K562 (cell line): ENCODE measurements at regions not wholly inside any gene's neighbourhood (a gene's known extent, or its start where the extent isn't known, plus 50 kb on each side); places are given as distances from the start of the nearest gene placed in this dataset.

Source experiments
- ATAC-seq: fragments of 200-7000 bp; cut with Tn5 transposase; 3 replicates; pipeline ENCODE4 v1.9.1; 2020; ENCODE audit warnings: moderate library complexity
- BruUV-seq: library from RNA; stranded (reverse); fragments of 400-500 nt; replicated peaks from 2 replicates; lab custom pipeline; 2021; lab: Mats Ljungman, UMichigan
- CTCF ChIA-PET: fragments of 300-600 bp; formaldehyde crosslinking; extraction: SDS; loops from one replicate; lab custom pipeline; 2021; ENCODE audit warnings: low intra/inter-chr PET ratio; lab: Yijun Ruan, JAX
- POLR2A ChIA-PET: fragments of 300-600, 350-650 bp; sonication (Branson Sonifier 250); formaldehyde crosslinking; extraction: SDS; loops from one replicate; lab custom pipeline; 2021; ENCODE audit warnings: antibody characterized with exemption, inconsistent platforms; lab: Yijun Ruan, JAX
- DNase-seq, 4 experiments: peaks; one replicate each; pipeline versions ENCODE4 v3.0.0 to v3.0.0-alpha.2; 2011 to 2018; ENCODE audit warnings: low spot score in 3 of 4, mixed read lengths in 3 of 4; ENCODE audit errors: extremely low read depth in 1 of 4
- FAIRE-seq: peaks from 2 replicates; lab custom pipeline; 2011; peaks lifted over from hg19 to GRCh38; lab: Jason Lieb, UNC
- H2AFZ ChIP-seq: 2 replicates; pipeline ENCODE4 v1.6.0; 2011; ENCODE audit warnings: low read depth, low read length, control low read depth, inconsistent platforms
- H3K27ac ChIP-seq: fragments of 200-600 bp; 3 replicates; pipeline ENCODE4 v1.8.0; 2011; ENCODE audit warnings: low read depth, mild to moderate bottlenecking, control low read depth, inconsistent platforms, low read length, moderate library complexity, mixed read lengths; ENCODE audit errors: extremely low read depth
- H3K27me3 ChIP-seq, 2 experiments: fragments of 300-600 bp in 1 of 2; 2 replicates in 1 of 2; 3 replicates in 1 of 2; pipeline versions ENCODE4 v1.6.0 to v1.8.0; 2011; ENCODE audit warnings: inconsistent platforms in 2 of 2, low read length in 2 of 2, mild to moderate bottlenecking in 1 of 2, mixed read lengths in 1 of 2, moderate library complexity in 1 of 2; ENCODE audit not compliant: control insufficient read depth in 2 of 2, insufficient read depth in 2 of 2
- H3K36me3 ChIP-seq: fragments of 300-600 bp; 3 replicates; pipeline ENCODE4 v1.8.0; 2011; ENCODE audit warnings: mild to moderate bottlenecking, low read length, inconsistent platforms; ENCODE audit not compliant: control insufficient read depth, insufficient read depth
- H3K4me1 ChIP-seq, 2 experiments: fragments of 200-600 bp in 1 of 2; replicated peaks in 1 of 2; 2 replicates in 1 of 2; 3 replicates in 1 of 2; pipeline versions ENCODE4 v1.5.1 to v1.8.0; 2011; ENCODE audit warnings: inconsistent platforms in 2 of 2, low read length in 2 of 2, mild to moderate bottlenecking in 1 of 2, mixed read lengths in 1 of 2, moderate library complexity in 1 of 2; ENCODE audit not compliant: control insufficient read depth in 2 of 2, insufficient read depth in 2 of 2
- H3K4me2 ChIP-seq: 2 replicates; pipeline ENCODE4 v1.6.1; 2011; ENCODE audit warnings: low read length, control low read depth, inconsistent platforms, mixed read lengths; ENCODE audit not compliant: insufficient read depth
- H3K4me3 ChIP-seq: fragments of 200-600 bp; sonication (generic), shearing (Covaris generic); 2 replicates; pipeline ENCODE4 v1.5.1; 2016; ENCODE audit warnings: control low read depth, inconsistent platforms
- H3K79me2 ChIP-seq: fragments of 200-600 bp; 3 replicates; pipeline ENCODE4 v1.8.0; 2011; ENCODE audit warnings: low read length, inconsistent platforms; ENCODE audit not compliant: control insufficient read depth, insufficient read depth
- H3K9ac ChIP-seq, 2 experiments: 2 replicates each; pipeline versions ENCODE4 v1.6.0 to v1.6.1; 2011; ENCODE audit warnings: low read depth in 2 of 2, low read length in 2 of 2, control low read depth in 1 of 2, inconsistent platforms in 1 of 2, mild to moderate bottlenecking in 1 of 2, mixed read lengths in 1 of 2; ENCODE audit not compliant: insufficient read depth in 1 of 2
- H3K9me1 ChIP-seq: one replicate; pipeline ENCODE4 v1.6.0; 2011; ENCODE audit warnings: inconsistent platforms, mild to moderate bottlenecking, low read length, moderate library complexity; ENCODE audit not compliant: control insufficient read depth, insufficient read depth
- H3K9me3 ChIP-seq: replicated peaks from 2 replicates; pipeline ENCODE4 v1.5.1; 2011; ENCODE audit warnings: low read depth, low read length, inconsistent platforms; ENCODE audit not compliant: control insufficient read depth, insufficient read depth
- H4K20me1 ChIP-seq: replicated peaks from 2 replicates; pipeline ENCODE4 v1.6.1; 2011; ENCODE audit warnings: low read length, inconsistent platforms, mixed read lengths; ENCODE audit not compliant: control insufficient read depth, insufficient read depth
- CBX8 ChIP-seq: fragments of 200-600 bp; sonication (generic); IDR thresholded peaks from 2 replicates; pipeline ENCODE4 v1.6.1; 2012; ENCODE audit warnings: borderline replicate concordance, mixed run types, low read depth, mild to moderate bottlenecking, moderate library complexity, mixed read lengths, low read length, control low read depth, inconsistent platforms; ENCODE audit not compliant: poor library complexity, severe bottlenecking; ENCODE audit errors: extremely low read depth
- EP300 ChIP-seq: IDR thresholded peaks from 2 replicates; pipeline ENCODE4 v1.6.1; 2012; ENCODE audit warnings: low read length, improper control_type of control experiment
- RAD21 ChIP-seq, 2 experiments: fragments of 250-450 bp in 1 of 2; fragments of 450-650 bp in 1 of 2; sonication (Bioruptor Pico) in 1 of 2; formaldehyde crosslinking in 1 of 2; IDR thresholded peaks in 1 of 2; conservative IDR thresholded peaks in 1 of 2; 2 replicates each; pipeline versions ENCODE4 v1.4.0 to v1.8.0; 2020 to 2022; ENCODE audit warnings: mild to moderate bottlenecking in 2 of 2, moderate library complexity in 1 of 2
- SMC3 ChIP-seq: conservative IDR thresholded peaks from 2 replicates; pipeline ENCODE4 v1.6.1; 2011; ENCODE audit warnings: low read depth, low read length, improper control_type of control experiment; ENCODE audit not compliant: insufficient read depth
- WGBS: fragments of 100-300 bp; shearing (Covaris generic); methylation state at CpG from one replicate; pipeline ENCODE4 v1.1.6; 2016; ENCODE audit warnings: low coverage, mixed read lengths; ENCODE audit not compliant: insufficient coverage; ENCODE audit errors: missing lambda C conversion rate; 5-methylcytosine and 5-hydroxymethylcytosine counted together
- in situ Hi-C: fragments of 300-500 bp; cut with MboI; formaldehyde crosslinking; loops from 4 replicates; pipeline ENCODE4 v1.15.0; 2018; ENCODE audit warnings: inconsistent platforms, mixed read lengths
- intact Hi-C: fragments of 100-400 bp; cut with micrococcal nuclease; formaldehyde crosslinking; loops from 2 replicates; pipeline ENCODE4 v1.14.2; 2022
- TF ChIP-seq, protein P1 (sequence below): fragments of 250-450 bp; sonication (Bioruptor Pico); IDR thresholded peaks from 2 replicates; pipeline ENCODE4 v1.4.0; 2020; ENCODE audit warnings: mild to moderate bottlenecking

- H3K27me3 ChIP-seq = peaks cover 0 to under 1% of the 10 kb centered on the region in 2 experiments; a peak in 2 of 5 replicates
- no peaks in the 10 kb centered on the region for H3K79me2 ChIP-seq
- no peaks in the 10 kb centered on the region for H3K36me3 ChIP-seq
- ATAC-seq = no peak
- no peak overlapping the region for H3K4me2 ChIP-seq
- no peak overlapping the region for H3K4me3 ChIP-seq
- ChIA-PET CTCF (no interaction called here), POLR2A (no interaction called here)
- no peak for TF ChIP-seq SMC3
- no peak for TF ChIP-seq CBX8
- no peaks in the 10 kb centered on the region for H3K9me3 ChIP-seq
- H3K27ac ChIP-seq = no peak overlapping the region
- H4K20me1 ChIP-seq = no peaks in the 10 kb centered on the region
- WGBS = 5% methylated on average over 1 of the region's 1 CpG
- in situ Hi-C loops = loop anchor here (10.0 kb wide), 1 partner anchor 152 kb away; no protein-coding TSS in a partner anchor
- no peaks in the 10 kb centered on the region for H3K9me1 ChIP-seq
- no peak overlapping the region for H3K9ac ChIP-seq
- BruUV-seq = no TSS peak
- no peaks in the 10 kb centered on the region for H3K4me1 ChIP-seq
- H2AFZ ChIP-seq = no peak overlapping the region
- DNase-seq = no peak
- FAIRE-seq = no peak
- intact Hi-C loops = loop anchor here (5.0 kb wide), 1 partner anchor 154 kb away; no protein-coding TSS in a partner anchor
Measured at GRCh38 chr11:95306801-95307200, 75.8 kb upstream of the SESN3 start.

- in situ Hi-C loops = loop anchor here (10.0 kb wide), 1 partner anchor 151 kb away; no protein-coding TSS in a partner anchor
- CTCF ChIA-PET = no interaction called here
- BruUV-seq = no TSS peak
Measured at GRCh38 chr11:95306123-95306522, 75.1 kb upstream of the SESN3 start.

More at GRCh38 chr11:95306123-95306522, 75.1 kb upstream of the SESN3 start:
- H3K9ac ChIP-seq = no peak overlapping the region
- no peaks in the 10 kb centered on the region for H3K36me3 ChIP-seq
- H2AFZ ChIP-seq = no peak overlapping the region
- H3K79me2 ChIP-seq = no peaks in the 10 kb centered on the region
- no peak overlapping the region for H3K4me2 ChIP-seq
- no peaks in the 10 kb centered on the region for H3K9me1 ChIP-seq
- intact Hi-C loops = loop anchor here (5.0 kb wide), 1 partner anchor 154 kb away; no protein-coding TSS in a partner anchor
- POLR2A ChIA-PET = no interaction called here
- H4K20me1 ChIP-seq = no peaks in the 10 kb centered on the region
- no peaks in the 10 kb centered on the region for H3K9me3 ChIP-seq
- ATAC-seq (no peak), FAIRE-seq (no peak), DNase-seq (no peak)
- peaks cover 0 to 8% of the 10 kb centered on the region in 2 experiments; a peak in 3 of 5 replicates for H3K27me3 ChIP-seq
- H3K4me3 ChIP-seq = no peak overlapping the region
- no peak for TF ChIP-seq EP300
- TF ChIP-seq RAD21 (CRISPR knock-in tag; conservative IDR thresholded peaks at IDR 0.05 in 1 of 2, IDR thresholded peaks at IDR 0.05 in 1 of 2) = peak in 1 of 2 experiments; percentile 39; a peak in 2 of 4 replicates
- TF ChIP-seq, protein P1, sequence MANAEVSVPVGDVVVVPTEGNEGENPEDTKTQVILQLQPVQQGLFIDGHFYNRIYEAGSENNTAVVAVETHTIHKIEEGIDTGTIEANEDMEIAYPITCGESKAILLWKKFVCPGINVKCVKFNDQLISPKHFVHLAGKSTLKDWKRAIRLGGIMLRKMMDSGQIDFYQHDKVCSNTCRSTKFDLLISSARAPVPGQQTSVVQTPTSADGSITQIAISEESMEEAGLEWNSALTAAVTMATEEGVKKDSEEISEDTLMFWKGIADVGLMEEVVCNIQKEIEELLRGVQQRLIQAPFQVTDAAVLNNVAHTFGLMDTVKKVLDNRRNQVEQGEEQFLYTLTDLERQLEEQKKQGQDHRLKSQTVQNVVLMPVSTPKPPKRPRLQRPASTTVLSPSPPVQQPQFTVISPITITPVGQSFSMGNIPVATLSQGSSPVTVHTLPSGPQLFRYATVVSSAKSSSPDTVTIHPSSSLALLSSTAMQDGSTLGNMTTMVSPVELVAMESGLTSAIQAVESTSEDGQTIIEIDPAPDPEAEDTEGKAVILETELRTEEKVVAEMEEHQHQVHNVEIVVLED (CRISPR knock-in tag) = no peak
- no peak overlapping the region for H3K27ac ChIP-seq
- 2% methylated on average over 3 of the region's 3 CpGs for WGBS
- no peaks in the 10 kb centered on the region for H3K4me1 ChIP-seq
